ENCODE measurements at regions not wholly inside any gene's neighbourhood (a gene's known extent, or its start where the extent isn't known, plus 50 kb on each side); places are given as distances from the start of the nearest gene placed in this dataset.

GRCh38 chr7:25944777-25945515, 207.1 kb upstream of the NFE2L3 start:
- peaks cover 14% of the 10 kb centered on the region for H3K4me1 Mint-ChIP-seq (ENCODE audit: low read depth, unreplicated experiment)
- no peak for DNase-seq
- H3K9me3 Mint-ChIP-seq (ENCODE audit: unreplicated experiment) = peaks cover under 1% of the 10 kb centered on the region
- H3K36me3 Mint-ChIP-seq (ENCODE audit: unreplicated experiment) = no peaks in the 10 kb centered on the region
- H3K4me3 Mint-ChIP-seq (ENCODE audit: unreplicated experiment) = no peak overlapping the region
- peaks cover 2% of the 10 kb centered on the region for H3K27me3 Mint-ChIP-seq (ENCODE audit: unreplicated experiment)
- H3K27ac Mint-ChIP-seq (ENCODE audit: unreplicated experiment) = no peak overlapping the region
- TF ChIP-seq CTCF (IDR thresholded peaks at IDR 0.05; ENCODE audit: partially characterized antibody, unreplicated experiment) = no peak

GRCh38 chr7:25945608-25946007, 206.4 kb upstream of the NFE2L3 start:
- H3K36me3 Mint-ChIP-seq (ENCODE audit: unreplicated experiment) = no peaks in the 10 kb centered on the region
- H3K27me3 Mint-ChIP-seq (ENCODE audit: unreplicated experiment) = peaks cover 5% of the 10 kb centered on the region
- H3K4me1 Mint-ChIP-seq (ENCODE audit: low read depth, unreplicated experiment) = peaks cover 17% of the 10 kb centered on the region
- H3K4me3 Mint-ChIP-seq (ENCODE audit: unreplicated experiment) = no peak overlapping the region
- H3K27ac Mint-ChIP-seq (ENCODE audit: unreplicated experiment) = no peak overlapping the region
- DNase-seq = no peak
- peaks cover 3% of the 10 kb centered on the region for H3K9me3 Mint-ChIP-seq (ENCODE audit: unreplicated experiment)
- TF ChIP-seq CTCF (IDR thresholded peaks at IDR 0.05; ENCODE audit: partially characterized antibody, unreplicated experiment) = no peak

GRCh38 chr7:25946181-25946580, 205.8 kb upstream of the NFE2L3 start:
- H3K36me3 Mint-ChIP-seq (ENCODE audit: unreplicated experiment) = no peaks in the 10 kb centered on the region
- TF ChIP-seq CTCF (IDR thresholded peaks at IDR 0.05; ENCODE audit: partially characterized antibody, unreplicated experiment) = no peak
- peaks cover 17% of the 10 kb centered on the region for H3K4me1 Mint-ChIP-seq (ENCODE audit: low read depth, unreplicated experiment)
- no peak overlapping the region for H3K27ac Mint-ChIP-seq (ENCODE audit: unreplicated experiment)
- peaks cover 3% of the 10 kb centered on the region for H3K9me3 Mint-ChIP-seq (ENCODE audit: unreplicated experiment)
- H3K27me3 Mint-ChIP-seq (ENCODE audit: unreplicated experiment) = peaks cover 5% of the 10 kb centered on the region
- no peak for DNase-seq
- no peak overlapping the region for H3K4me3 Mint-ChIP-seq (ENCODE audit: unreplicated experiment)

- peaks cover 9% of the 10 kb centered on the region for H3K9me3 Mint-ChIP-seq (ENCODE audit: unreplicated experiment)
- H3K36me3 Mint-ChIP-seq (ENCODE audit: unreplicated experiment) = no peaks in the 10 kb centered on the region
- H3K27ac Mint-ChIP-seq (ENCODE audit: unreplicated experiment) = no peak overlapping the region
- TF ChIP-seq CTCF (IDR thresholded peaks at IDR 0.05; ENCODE audit: partially characterized antibody, unreplicated experiment) = no peak
- H3K27me3 Mint-ChIP-seq (ENCODE audit: unreplicated experiment) = peaks cover 7% of the 10 kb centered on the region
- H3K4me3 Mint-ChIP-seq (ENCODE audit: unreplicated experiment) = no peak overlapping the region
- H3K4me1 Mint-ChIP-seq (ENCODE audit: low read depth, unreplicated experiment) = peaks cover 28% of the 10 kb centered on the region
- no peak for DNase-seq
Measured at GRCh38 chr7:25947669-25948516, 204.1 kb upstream of the NFE2L3 start.

Measured in glutamatergic neuron (in vitro differentiated cells).